Uterus (tissue), 2 donors: ENCODE measurements at regions not wholly inside any gene's neighbourhood (a gene's known extent, or its start where the extent isn't known, plus 50 kb on each side); places are given as distances from the start of the nearest gene placed in this dataset.

Experiments
- POLR2A ChIP-seq, 2 donors: fragments of 450-650 bp; IDR thresholded peaks; one replicate each; pipeline ENCODE4 v1.6.1; 2016; ENCODE audit warnings: antibody characterized with exemption in 2 of 2, mild to moderate bottlenecking in 1 of 2, moderate library complexity in 1 of 2
- TF ChIP-seq, protein P1 (sequence below), 4 experiments: fragments of 200-600 bp in 2 of 4; fragments of 450-650 bp in 2 of 4; sonication (generic) in 2 of 4; IDR thresholded peaks; one replicate each; pipeline ENCODE4 v1.5.1; 2016 to 2019; ENCODE audit warnings: antibody characterized with exemption in 4 of 4, mild to moderate bottlenecking in 2 of 4, moderate library complexity in 1 of 4

DNA sequence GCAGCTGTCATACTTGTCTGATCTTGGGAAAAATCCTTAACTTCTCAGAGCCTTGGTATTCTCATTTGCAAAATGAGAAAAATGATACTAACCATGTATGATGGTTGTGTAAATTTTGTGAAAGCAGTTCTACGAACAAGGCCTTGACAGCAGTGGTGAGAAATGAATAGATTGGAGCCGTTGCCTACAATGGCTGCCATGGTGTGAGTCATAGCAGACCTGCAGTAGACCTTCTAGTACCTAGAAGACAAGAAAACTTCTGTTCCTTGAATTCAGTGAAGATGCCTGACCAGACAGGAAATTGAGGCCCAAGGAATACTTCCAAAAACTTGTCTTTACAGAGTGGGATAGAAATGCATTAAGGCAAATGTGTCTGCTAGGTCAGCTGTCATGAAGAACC lies 338.9 kb downstream of the QKI start:
- TF ChIP-seq, protein P1, sequence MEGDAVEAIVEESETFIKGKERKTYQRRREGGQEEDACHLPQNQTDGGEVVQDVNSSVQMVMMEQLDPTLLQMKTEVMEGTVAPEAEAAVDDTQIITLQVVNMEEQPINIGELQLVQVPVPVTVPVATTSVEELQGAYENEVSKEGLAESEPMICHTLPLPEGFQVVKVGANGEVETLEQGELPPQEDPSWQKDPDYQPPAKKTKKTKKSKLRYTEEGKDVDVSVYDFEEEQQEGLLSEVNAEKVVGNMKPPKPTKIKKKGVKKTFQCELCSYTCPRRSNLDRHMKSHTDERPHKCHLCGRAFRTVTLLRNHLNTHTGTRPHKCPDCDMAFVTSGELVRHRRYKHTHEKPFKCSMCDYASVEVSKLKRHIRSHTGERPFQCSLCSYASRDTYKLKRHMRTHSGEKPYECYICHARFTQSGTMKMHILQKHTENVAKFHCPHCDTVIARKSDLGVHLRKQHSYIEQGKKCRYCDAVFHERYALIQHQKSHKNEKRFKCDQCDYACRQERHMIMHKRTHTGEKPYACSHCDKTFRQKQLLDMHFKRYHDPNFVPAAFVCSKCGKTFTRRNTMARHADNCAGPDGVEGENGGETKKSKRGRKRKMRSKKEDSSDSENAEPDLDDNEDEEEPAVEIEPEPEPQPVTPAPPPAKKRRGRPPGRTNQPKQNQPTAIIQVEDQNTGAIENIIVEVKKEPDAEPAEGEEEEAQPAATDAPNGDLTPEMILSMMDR (IDR thresholded peaks at IDR 0.05), result no peak
- TF ChIP-seq POLR2A (IDR thresholded peaks at IDR 0.05), result no peak
